GM13977 (cell line): ENCODE measurements at regions not wholly inside any gene's neighbourhood (a gene's known extent, or its start where the extent isn't known, plus 50 kb on each side); places are given as distances from the start of the nearest gene placed in this dataset.

Experiments
- DNase-seq: peaks from one replicate; pipeline ENCODE4 v3.0.0; 2012; ENCODE audit warnings: low spot score
- in situ Hi-C: fragments of 300-500 bp; cut with MboI; formaldehyde crosslinking; loops from one replicate; pipeline ENCODE4 v1.12.0; 2022; ENCODE audit warnings: low sequenced_read_pairs, low pct_unique_long_range_greater_than_20kb, mixed read lengths, inconsistent platforms; ENCODE audit not compliant: unreplicated experiment
- TF ChIP-seq, protein P1 (sequence below): IDR thresholded peaks from 2 replicates; pipeline ENCODE4 v1.5.1; 2012; ENCODE audit warnings: mild to moderate bottlenecking, control low read depth; ENCODE audit not compliant: insufficient read depth; ENCODE audit errors: extremely low read depth, missing control alignments

GRCh38 chr11:90803366-90803765, 580.5 kb upstream of the CHORDC1 start:
- in situ Hi-C loops: no loop called here
- no peak for DNase-seq
- TF ChIP-seq, protein P1, sequence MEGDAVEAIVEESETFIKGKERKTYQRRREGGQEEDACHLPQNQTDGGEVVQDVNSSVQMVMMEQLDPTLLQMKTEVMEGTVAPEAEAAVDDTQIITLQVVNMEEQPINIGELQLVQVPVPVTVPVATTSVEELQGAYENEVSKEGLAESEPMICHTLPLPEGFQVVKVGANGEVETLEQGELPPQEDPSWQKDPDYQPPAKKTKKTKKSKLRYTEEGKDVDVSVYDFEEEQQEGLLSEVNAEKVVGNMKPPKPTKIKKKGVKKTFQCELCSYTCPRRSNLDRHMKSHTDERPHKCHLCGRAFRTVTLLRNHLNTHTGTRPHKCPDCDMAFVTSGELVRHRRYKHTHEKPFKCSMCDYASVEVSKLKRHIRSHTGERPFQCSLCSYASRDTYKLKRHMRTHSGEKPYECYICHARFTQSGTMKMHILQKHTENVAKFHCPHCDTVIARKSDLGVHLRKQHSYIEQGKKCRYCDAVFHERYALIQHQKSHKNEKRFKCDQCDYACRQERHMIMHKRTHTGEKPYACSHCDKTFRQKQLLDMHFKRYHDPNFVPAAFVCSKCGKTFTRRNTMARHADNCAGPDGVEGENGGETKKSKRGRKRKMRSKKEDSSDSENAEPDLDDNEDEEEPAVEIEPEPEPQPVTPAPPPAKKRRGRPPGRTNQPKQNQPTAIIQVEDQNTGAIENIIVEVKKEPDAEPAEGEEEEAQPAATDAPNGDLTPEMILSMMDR: no peak

DNA sequence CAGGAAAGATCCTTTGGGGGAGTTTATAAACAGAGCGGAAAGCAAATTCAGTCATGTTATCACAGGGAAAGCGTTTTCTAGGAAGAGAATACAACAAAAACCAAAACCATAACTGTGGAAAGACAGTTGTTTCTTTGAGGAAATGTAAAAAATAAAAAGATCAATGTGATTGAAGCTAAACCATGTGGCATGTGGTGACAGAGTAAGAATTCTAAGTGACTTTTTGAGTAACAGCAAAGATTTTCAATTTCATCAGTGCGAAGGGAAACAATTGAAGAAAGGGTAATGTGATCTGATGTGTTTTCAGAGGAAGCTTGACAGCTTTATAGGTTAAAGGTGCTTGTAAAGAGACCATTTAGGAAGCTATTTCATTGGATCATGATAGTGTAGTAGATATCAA, 575.9 kb upstream of the CHORDC1 start:
- no peak for DNase-seq
- TF ChIP-seq, protein P1: no peak
- in situ Hi-C loops: no loop called here

DNA sequence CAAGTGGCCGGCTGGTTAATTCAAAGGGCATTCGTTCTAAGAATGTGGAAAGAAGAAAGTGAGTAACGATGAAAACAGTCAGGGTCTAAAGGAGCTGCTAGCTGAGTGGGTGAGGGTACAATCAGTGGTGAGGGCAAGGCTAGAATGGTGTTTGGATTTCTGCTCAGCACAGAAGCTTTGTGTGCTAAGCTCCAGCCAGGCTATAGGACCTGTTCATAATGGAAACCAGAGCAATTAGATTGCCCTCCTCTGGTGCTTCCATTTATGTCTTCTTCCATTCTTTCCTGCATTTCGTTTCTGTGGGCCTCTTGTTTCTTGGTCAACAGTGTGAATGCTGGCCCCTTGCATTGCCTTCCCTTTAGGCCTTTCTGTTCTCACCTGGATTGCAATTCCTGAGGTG, 572.9 kb upstream of the CHORDC1 start:
- in situ Hi-C loops: no loop called here
- TF ChIP-seq, protein P1: no peak
- no peak for DNase-seq

DNA sequence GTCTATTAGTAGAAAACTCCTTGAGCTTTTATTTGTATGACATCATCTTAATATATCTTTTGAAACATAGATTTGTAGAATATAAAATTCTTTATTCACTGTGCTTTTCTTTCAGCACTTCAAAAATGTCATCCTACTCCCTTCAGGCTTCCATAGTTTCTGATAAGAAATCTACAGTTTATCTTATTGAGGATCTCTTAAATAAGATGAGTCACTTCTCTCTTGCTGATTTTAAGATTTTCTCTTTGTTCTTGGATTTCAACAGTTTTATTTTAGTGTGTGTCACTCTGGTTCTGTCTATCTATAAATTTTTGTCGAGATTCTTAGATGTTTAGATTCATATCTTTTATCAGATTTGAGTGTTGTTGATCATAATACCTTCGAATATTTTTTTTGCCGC, 566.1 kb upstream of the CHORDC1 start:
- no peak for DNase-seq
- in situ Hi-C loops: no loop called here
- TF ChIP-seq, protein P1: no peak

DNA sequence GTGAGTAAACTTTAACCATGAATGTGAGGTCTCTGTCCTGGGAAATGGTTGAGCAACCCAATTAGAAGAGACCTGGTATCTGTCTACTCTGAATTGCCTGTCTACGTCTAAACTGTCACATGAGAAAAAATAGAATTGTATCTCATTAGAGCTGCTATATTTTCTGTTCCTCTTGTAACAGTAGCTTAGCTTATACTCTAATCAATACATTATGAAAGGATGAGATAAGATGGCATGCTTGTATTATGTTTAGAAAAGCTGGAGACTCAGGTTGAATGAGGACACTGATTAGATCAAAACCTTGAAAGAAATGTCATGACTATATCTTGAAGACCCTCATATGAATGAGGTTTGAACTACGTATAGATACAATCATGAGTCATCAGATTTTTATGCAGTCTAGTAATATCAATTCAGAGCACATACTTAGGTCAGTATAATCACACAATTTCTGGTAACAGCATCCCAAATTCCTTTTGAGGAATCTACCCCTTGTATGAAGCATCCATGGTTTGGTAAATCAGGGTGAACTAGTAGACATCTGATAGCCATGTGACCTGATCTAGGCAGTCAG, 561.5 kb upstream of the CHORDC1 start:
- TF ChIP-seq, protein P1: no peak
- in situ Hi-C loops: no loop called here
- DNase-seq: no peak

DNA sequence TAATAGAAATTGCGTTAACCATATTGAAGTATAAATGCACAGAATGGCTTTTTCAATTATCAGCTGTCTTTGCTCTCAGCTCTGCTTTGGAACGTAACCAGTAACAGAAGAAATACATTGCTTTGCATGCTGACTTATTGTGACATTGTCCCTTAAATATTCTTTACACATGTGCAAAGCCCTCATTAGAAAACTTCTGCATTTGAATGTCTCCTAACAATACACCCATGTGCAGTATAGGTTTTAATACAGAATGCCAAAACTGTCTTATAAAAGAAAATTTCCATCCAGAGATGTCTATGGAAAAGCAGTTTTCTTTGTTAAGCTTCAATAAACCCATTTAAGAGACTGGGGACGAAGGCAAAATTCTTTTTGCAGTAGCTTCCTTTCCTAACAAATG, 560.3 kb upstream of the CHORDC1 start:
- TF ChIP-seq, protein P1: no peak
- DNase-seq: no peak
- in situ Hi-C loops: no loop called here

GRCh38 chr11:90779098-90779497, 556.2 kb upstream of the CHORDC1 start:
- in situ Hi-C loops: no loop called here
- no peak for DNase-seq
- TF ChIP-seq, protein P1: no peak
